ENCODE measurements at regions not wholly inside any gene's neighbourhood (a gene's known extent, or its start where the extent isn't known, plus 50 kb on each side); places are given as distances from the start of the nearest gene placed in this dataset.
"Not testable (repeated sequence)": the region's sequence is repeated elsewhere in the genome, so short reads cannot be mapped to it uniquely, and the experiment has no call there.

GRCh38 chr20:29089409-29089808, 2168.1 kb upstream of the DEFB115 start:
- not testable (repeated sequence) for TF ChIP-seq EZH2phosphoT487, CTCF, EZH2 (IDR thresholded peaks at IDR 0.05)
